DMS53 treated with DMSO at 0.1 percent for 48 hours (cell line): ENCODE measurements at regions not wholly inside any gene's neighbourhood (a gene's known extent, or its start where the extent isn't known, plus 50 kb on each side); places are given as distances from the start of the nearest gene placed in this dataset.
"Not testable (repeated sequence)": the region's sequence is repeated elsewhere in the genome, so short reads cannot be mapped to it uniquely, and the experiment has no call there.

Experiments used
- DNase-seq: peaks from one replicate; lab custom pipeline; 2025; ENCODE audit not compliant: unreplicated experiment; lab: John Stamatoyannopoulos, UW

DNA sequence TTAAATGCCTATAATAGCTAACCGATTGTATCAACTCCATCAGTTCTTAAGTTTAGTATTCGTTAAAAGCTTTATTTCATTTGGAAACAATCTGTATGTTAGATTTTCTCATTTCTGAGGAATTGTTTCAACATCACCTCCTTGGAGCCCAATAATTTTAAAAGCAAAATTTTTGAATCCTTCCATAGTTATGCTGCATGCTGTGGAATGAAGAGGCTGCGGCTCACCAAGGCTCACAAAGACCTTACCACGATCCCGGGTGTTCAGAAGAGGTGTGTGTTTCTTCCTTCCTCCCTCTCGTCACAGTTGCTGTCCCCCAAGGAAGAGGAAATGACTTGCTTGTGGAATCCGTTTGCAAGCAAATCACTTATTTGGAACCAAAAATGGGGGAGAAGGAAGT, 143.8 kb downstream of the FGF1 start:
- no peak for DNase-seq

GRCh38 chr5:142540922-142541422, 144.9 kb downstream of the FGF1 start:
- no peak for DNase-seq

DNA sequence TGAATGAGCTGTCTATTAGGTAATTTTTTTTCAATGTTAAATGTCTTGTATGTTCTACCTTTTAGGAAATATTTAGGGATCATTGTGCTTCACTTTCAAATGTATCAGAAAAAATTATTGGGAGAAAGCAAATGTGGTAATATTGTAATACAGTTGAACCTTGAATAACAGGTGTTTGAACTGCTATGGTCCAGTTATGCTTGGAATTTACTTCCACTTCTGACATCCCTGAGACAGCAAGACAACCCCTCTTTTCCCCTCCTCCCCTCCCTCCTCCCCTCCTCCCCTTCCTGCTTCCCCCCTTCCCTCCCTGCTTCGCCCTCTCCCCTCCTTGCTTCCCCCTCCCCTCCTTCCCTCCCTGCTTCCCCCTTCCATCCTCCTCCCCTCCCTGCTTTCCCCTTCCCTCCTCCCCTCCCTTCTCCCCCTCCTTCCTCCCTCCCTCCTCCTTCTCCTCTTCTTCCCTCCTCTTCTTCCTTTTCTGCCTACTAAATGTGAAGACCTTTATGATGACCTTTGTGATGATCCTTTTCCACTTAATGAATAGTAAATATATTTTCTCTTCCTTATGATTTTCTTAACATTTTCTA, 146.6 kb downstream of the FGF1 start:
- no peak for DNase-seq

DNA sequence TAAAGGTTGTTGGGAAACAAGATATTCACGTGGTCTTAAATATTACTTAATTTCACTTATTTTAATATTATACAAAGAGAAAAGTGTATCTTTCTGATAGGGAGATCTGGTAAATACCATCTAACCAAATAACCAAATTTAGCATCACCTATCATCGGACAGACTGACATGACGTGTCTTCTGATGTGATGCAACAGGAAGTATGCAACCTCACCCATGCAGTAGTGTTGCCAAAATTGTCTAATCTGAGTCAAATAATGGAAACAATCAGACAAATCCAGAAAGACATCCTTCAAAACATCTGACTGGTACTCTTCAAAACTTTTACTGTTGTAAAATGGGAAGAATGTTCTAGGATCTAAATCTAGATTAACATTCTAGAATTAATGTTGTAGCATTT, 148.0 kb downstream of the FGF1 start:
- DNase-seq, result no peak

DNA sequence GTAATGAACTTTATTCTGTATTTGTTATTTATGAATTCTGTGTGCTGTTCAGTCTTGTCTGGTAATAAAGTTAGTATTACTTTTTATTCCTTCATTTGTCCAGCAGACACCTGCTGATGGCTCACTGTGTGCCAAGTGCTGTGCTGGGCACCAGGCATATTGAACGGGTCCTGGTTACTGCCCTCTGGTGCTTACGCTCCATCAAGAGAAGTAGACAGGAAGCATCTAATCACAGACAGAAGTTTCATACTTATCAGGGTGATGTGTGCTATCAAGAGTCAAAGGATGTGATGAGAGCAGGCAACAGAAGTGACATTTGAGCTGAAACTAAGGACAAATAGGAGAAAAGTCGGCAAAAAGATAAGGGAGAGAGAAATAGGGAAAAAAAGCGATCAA, 153.1 kb downstream of the FGF1 start:
- no peak for DNase-seq

- DNase-seq, result no peak
These were observed 153.7 kb downstream of the FGF1 start for GRCh38 chr5:142531977-142532780.

DNA sequence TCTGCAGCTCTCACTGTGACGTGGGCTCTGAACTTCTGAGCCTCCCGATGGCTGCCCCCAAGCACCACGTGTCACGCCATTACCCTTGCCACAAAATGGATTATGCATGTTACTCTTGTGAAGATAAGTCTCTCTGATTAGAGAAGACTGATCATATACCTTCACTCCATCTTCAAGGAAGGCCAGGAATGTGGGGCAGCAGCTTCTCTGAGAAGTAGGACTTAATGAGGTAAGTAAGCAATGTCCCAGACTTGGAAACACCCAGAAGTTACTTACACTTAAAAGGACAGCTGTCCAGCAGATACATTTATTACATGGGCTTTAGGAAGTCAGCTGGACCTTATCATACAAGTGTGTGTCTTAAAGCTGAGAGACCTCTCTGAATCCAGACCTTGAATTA, 155.0 kb downstream of the FGF1 start:
- no peak for DNase-seq

DNA sequence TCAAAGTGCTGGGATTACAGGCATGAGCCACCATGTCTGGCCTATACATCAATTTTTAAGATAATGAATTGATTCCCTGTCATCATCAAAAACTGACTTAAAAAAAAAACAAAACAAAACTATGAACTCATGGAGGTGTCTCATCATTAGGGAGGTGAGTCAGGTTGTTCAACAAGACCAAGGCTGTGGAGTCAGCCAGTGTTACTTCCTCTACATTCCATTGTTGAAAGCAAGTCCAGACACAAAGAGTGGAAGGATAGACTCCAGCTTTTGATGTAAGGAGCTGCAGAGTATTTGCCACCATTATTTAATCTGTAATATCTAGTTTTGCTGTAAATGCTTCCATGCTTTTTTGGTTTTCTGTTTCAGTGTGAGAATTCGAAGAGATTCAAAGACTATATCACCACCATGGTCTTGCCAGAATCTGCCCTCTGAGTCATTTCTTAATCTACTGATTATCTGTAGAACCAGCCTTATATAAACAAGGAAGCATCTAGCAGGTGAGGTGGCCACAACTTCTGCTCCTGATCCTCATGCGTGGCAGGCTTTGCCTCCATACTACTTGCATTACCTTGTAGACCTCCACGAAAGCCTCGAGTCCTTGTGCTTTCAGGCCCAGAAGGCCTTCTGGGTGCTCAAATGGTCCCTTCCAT, 156.1 kb downstream of the FGF1 start:
- no peak for DNase-seq

- no peak for DNase-seq
These were observed 158.1 kb downstream of the FGF1 start for GRCh38 chr5:142527664-142528295.

DNA sequence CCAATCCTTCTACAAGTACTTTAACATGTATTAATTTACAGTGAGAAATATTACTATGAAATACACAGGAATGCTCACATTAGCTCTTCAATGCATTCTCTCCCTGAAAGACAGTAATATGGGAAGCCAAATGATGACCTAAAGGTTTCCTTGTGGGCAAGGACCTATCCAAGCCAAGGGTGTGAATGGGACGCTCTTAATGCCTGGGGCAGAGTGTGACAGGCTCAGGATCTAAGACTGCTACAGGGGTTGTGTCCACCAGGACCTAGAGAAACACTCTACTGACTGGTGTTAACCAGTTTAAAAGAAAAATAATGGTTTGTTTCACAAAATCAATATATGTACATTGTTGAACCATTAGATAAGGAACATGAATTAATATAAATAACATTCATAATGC, 158.7 kb downstream of the FGF1 start:
- no peak for DNase-seq

- DNase-seq, result no peak
These were observed 162.9 kb downstream of the FGF1 start for GRCh38 chr5:142522983-142523382.

GRCh38 chr5:142521706-142522105, 164.2 kb downstream of the FGF1 start:
- DNase-seq, result no peak

DNA sequence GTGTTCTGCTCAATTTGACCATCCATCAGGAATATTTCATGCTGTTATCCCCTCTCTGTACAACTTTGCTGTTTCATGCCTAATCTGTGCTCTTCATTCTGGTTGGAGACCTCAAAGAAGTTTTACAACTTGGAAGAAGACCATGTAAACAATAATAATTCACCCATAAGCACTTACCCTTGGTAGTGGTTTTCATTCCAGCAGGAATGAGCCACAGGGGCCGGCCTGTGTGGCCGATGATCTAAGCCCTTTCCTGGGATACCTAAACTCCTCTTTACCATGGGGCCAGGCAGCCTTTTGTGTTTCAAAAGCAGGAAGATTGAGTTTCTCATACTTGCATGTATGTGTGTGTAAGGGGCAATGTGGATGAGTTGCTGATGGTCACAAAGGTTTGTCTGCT, 165.0 kb downstream of the FGF1 start:
- DNase-seq, result no peak

DNA sequence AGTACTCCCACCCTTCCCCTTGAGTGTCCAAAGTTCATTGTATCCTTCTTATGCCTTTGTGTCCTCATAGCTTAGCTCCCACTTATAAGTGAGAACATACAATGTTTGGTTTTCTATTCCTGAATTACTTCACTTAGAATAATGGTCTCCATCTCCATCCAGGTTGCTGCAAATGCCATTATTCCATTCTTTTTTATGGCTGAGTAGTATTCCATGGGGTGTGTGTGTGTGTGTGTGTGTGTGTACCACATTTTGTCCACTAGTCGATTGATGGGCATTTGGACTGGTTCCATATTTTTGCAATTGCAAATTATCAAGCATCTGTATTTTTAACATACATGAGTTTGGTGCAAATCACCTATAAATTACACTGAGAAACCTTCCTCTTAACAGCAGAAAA, 166.0 kb downstream of the FGF1 start:
- not testable (repeated sequence) for DNase-seq

- DNase-seq, result no peak
These were observed 168.1 kb downstream of the FGF1 start for GRCh38 chr5:142517840-142518239.

- DNase-seq, result no peak
These were observed 169.2 kb downstream of the FGF1 start for GRCh38 chr5:142516732-142517131.

DNA sequence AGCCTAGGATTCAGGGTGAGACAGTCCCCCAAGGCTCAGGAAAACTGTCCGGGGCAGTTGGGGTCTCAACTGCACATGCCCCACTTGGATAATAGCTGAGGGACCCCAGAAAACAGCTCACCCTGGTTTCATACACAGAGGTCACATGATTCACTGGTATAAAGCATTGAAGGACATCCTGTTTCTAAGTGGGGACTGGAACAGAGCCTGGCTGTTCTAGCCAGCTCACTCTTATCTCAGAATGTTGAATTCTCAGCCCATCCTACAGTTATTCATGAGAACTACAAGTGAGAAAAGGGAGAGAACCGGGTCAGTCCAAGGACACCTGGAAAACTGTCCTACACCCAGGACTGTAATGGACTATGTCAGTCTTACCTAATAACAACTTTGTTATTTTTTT, 170.9 kb downstream of the FGF1 start:
- no peak for DNase-seq

GRCh38 chr5:142514196-142514595, 171.7 kb downstream of the FGF1 start:
- DNase-seq, result no peak

GRCh38 chr5:142512043-142513042, 173.5 kb downstream of the FGF1 start:
- no peak for DNase-seq

GRCh38 chr5:142511358-142511757, 174.5 kb downstream of the FGF1 start:
- no peak for DNase-seq
